DOHH2 (cell line): ENCODE measurements at regions not wholly inside any gene's neighbourhood (a gene's known extent, or its start where the extent isn't known, plus 50 kb on each side); places are given as distances from the start of the nearest gene placed in this dataset.

Experiments used
- CTCF ChIP-seq: fragments of 200-600 bp; sonication (generic); IDR thresholded peaks from one replicate; pipeline ENCODE4 v1.5.1; 2014; ENCODE audit warnings: antibody characterized with exemption, mild to moderate bottlenecking, low read depth, low read length; ENCODE audit not compliant: poor library complexity, severe bottlenecking
- EZH2phosphoT487 ChIP-seq: fragments of 200-600 bp; sonication (generic); IDR thresholded peaks from 2 replicates; pipeline ENCODE4 v1.6.1; 2017; ENCODE audit warnings: borderline replicate concordance, mild to moderate bottlenecking, antibody characterized with exemption, low read length, moderate library complexity, mixed read lengths

GRCh38 chr1:34360574-34360973 is 183.9 kb downstream of the C1orf94 start:
- TF ChIP-seq CTCF (no peak), EZH2phosphoT487 (no peak)
